Mammary epithelial cell (primary cell): ENCODE measurements at regions not wholly inside any gene's neighbourhood (a gene's known extent, or its start where the extent isn't known, plus 50 kb on each side); places are given as distances from the start of the nearest gene placed in this dataset.

ENCODE experiments used
- CTCF ChIP-seq, 2 donors: IDR thresholded peaks in 1 of 2; conservative IDR thresholded peaks in 1 of 2; 2 replicates each; pipeline ENCODE4 v1.5.1; 2011 to 2012; ENCODE audit warnings: inconsistent platforms in 2 of 2, low read length in 2 of 2, mild to moderate bottlenecking in 2 of 2, control low read depth in 1 of 2, low read depth in 1 of 2; ENCODE audit not compliant: insufficient read depth in 1 of 2; ENCODE audit errors: extremely low read depth in 1 of 2
- EZH2 ChIP-seq: IDR thresholded peaks from 2 replicates; pipeline ENCODE4 v1.6.1; 2012; ENCODE audit warnings: low read length, inconsistent platforms, borderline replicate concordance

GRCh38 chrX:437661-438390 is 51.1 kb upstream of the PPP2R3B start:
- TF ChIP-seq EZH2 = no peak
- no peak for TF ChIP-seq CTCF (conservative IDR thresholded peaks at IDR 0.05 in 1 of 2, IDR thresholded peaks at IDR 0.05 in 1 of 2; ENCODE audit: extremely low read depth in 1 of 2, insufficient read depth in 1 of 2, low read depth in 1 of 2, low read length in 2 of 2)
